CD14-positive monocyte (primary cell): ENCODE measurements at regions not wholly inside any gene's neighbourhood (a gene's known extent, or its start where the extent isn't known, plus 50 kb on each side); places are given as distances from the start of the nearest gene placed in this dataset.

Source experiments
- DNase-seq, 3 donors: peaks; one replicate each; pipeline ENCODE4 v3.0.0-alpha.2; 2011 to 2022
- H2AFZ ChIP-seq: 2 replicates; pipeline ENCODE4 v1.6.0; 2012; ENCODE audit warnings: mild to moderate bottlenecking, low read depth, low read length, inconsistent platforms; ENCODE audit not compliant: insufficient read depth, poor library complexity, severe bottlenecking
- H3K27ac ChIP-seq, 2 donors: 1 replicate in 1 of 2; 2 replicates in 1 of 2; pipeline ENCODE4 v1.5.1; 2012 to 2013; ENCODE audit warnings: low read length in 2 of 2, control low read depth in 1 of 2, inconsistent platforms in 1 of 2, low read depth in 1 of 2, mild to moderate bottlenecking in 1 of 2
- H3K27me3 ChIP-seq, 2 donors: one replicate each; pipeline versions ENCODE4 v1.6.0 to v1.6.1; 2011 to 2013; ENCODE audit warnings: low read length in 2 of 2; ENCODE audit not compliant: control insufficient read depth in 2 of 2, insufficient read depth in 2 of 2
- H3K36me3 ChIP-seq, 2 donors: replicated peaks in 1 of 2; 1 replicate in 1 of 2; 2 replicates in 1 of 2; pipeline versions ENCODE4 v1.5.1 to v1.6.1; 2012 to 2013; ENCODE audit warnings: low read length in 2 of 2, control low read depth in 1 of 2, inconsistent platforms in 1 of 2, mild to moderate bottlenecking in 1 of 2; ENCODE audit not compliant: insufficient read depth in 2 of 2, control insufficient read depth in 1 of 2
- H3K4me1 ChIP-seq, 2 donors: 1 replicate in 1 of 2; 2 replicates in 1 of 2; pipeline versions ENCODE4 v1.5.1 to v1.6.1; 2012 to 2013; ENCODE audit warnings: low read length in 2 of 2, control low read depth in 1 of 2, inconsistent platforms in 1 of 2, mild to moderate bottlenecking in 1 of 2, moderate library complexity in 1 of 2; ENCODE audit not compliant: insufficient read depth in 2 of 2, control insufficient read depth in 1 of 2
- H3K4me2 ChIP-seq: replicated peaks from 2 replicates; pipeline ENCODE3; 2012; ENCODE audit warnings: low read length, moderate library complexity, mild to moderate bottlenecking; ENCODE audit not compliant: poor library complexity, severe bottlenecking; ENCODE audit errors: extremely low read depth
- H3K4me3 ChIP-seq, 3 experiments: fragments of 200-600 bp in 1 of 3; sonication (generic) in 1 of 3; replicated peaks in 1 of 3; 1 replicate in 2 of 3; 2 replicates in 1 of 3; pipeline ENCODE4 v1.5.1; 2011 to 2013; ENCODE audit warnings: low read length in 3 of 3, mild to moderate bottlenecking in 3 of 3, control low read depth in 2 of 3, low read depth in 2 of 3, inconsistent platforms in 1 of 3, moderate library complexity in 1 of 3
- H3K79me2 ChIP-seq: 2 replicates; pipeline ENCODE4 v1.6.0; 2012; ENCODE audit warnings: mild to moderate bottlenecking, control low read depth, inconsistent platforms, low read length, moderate library complexity; ENCODE audit not compliant: insufficient read depth
- H3K9ac ChIP-seq: 2 replicates; pipeline ENCODE4 v1.6.0; 2017; ENCODE audit warnings: low read length, mild to moderate bottlenecking; ENCODE audit not compliant: insufficient read depth, poor library complexity, severe bottlenecking
- H3K9me3 ChIP-seq, 2 donors: replicated peaks in 1 of 2; 1 replicate in 1 of 2; 2 replicates in 1 of 2; pipeline versions ENCODE4 v1.5.1 to v1.6.1; 2012 to 2013; ENCODE audit warnings: low read length in 2 of 2, control low read depth in 1 of 2; ENCODE audit not compliant: control insufficient read depth in 1 of 2, insufficient read depth in 1 of 2
- H4K20me1 ChIP-seq: 2 replicates; pipeline ENCODE4 v1.6.0; 2012; ENCODE audit warnings: mild to moderate bottlenecking, low read length, control low read depth, moderate library complexity; ENCODE audit not compliant: insufficient read depth
- H3K27ac Mint-ChIP-seq, 7 donors: one replicate each; pipeline ENCODE4 v1.8.0; 2020; ENCODE audit warnings: mild to moderate bottlenecking in 7 of 7, mixed read lengths in 7 of 7, moderate library complexity in 6 of 7, inconsistent platforms in 2 of 7
- H3K27me3 Mint-ChIP-seq, 3 donors: one replicate each; pipeline ENCODE4 v1.8.0; 2021 to 2022; ENCODE audit warnings: low read depth in 3 of 3, mild to moderate bottlenecking in 3 of 3, mixed read lengths in 3 of 3, moderate library complexity in 3 of 3, inconsistent platforms in 1 of 3
- H3K36me3 Mint-ChIP-seq, 2 donors: one replicate each; pipeline ENCODE4 v1.8.0; 2020; ENCODE audit warnings: mixed read lengths in 2 of 2, inconsistent platforms in 1 of 2, mild to moderate bottlenecking in 1 of 2
- H3K4me1 Mint-ChIP-seq: one replicate; pipeline ENCODE4 v1.8.0; 2020; ENCODE audit warnings: mild to moderate bottlenecking, mixed read lengths
- H3K4me3 Mint-ChIP-seq, 2 donors: one replicate each; pipeline ENCODE4 v1.8.0; 2020; ENCODE audit warnings: mild to moderate bottlenecking in 2 of 2, mixed read lengths in 2 of 2, moderate library complexity in 1 of 2
- H3K9me3 Mint-ChIP-seq, 7 donors: one replicate each; pipeline ENCODE4 v1.8.0; 2020 to 2022; ENCODE audit warnings: mixed read lengths in 7 of 7, mild to moderate bottlenecking in 6 of 7, moderate library complexity in 6 of 7, inconsistent platforms in 2 of 7
- WGBS: methylation state at CpG from one replicate; pipeline ENCODE4 v1.1.5; 2013; ENCODE audit warnings: missing lambda C conversion rate; ENCODE audit not compliant: insufficient coverage; 5-methylcytosine and 5-hydroxymethylcytosine counted together
- intact Hi-C, 2 donors: fragments of 100-400 bp; cut with micrococcal nuclease; formaldehyde crosslinking; loops; one replicate each; pipeline versions ENCODE4 v1.15.0 to v1.15.1; 2023
- TF ChIP-seq, protein P1 (sequence below): fragments of 200-600 bp; IDR thresholded peaks from one replicate; pipeline ENCODE4 v1.8.0; 2022; ENCODE audit warnings: antibody characterized with exemption, mild to moderate bottlenecking

DNA sequence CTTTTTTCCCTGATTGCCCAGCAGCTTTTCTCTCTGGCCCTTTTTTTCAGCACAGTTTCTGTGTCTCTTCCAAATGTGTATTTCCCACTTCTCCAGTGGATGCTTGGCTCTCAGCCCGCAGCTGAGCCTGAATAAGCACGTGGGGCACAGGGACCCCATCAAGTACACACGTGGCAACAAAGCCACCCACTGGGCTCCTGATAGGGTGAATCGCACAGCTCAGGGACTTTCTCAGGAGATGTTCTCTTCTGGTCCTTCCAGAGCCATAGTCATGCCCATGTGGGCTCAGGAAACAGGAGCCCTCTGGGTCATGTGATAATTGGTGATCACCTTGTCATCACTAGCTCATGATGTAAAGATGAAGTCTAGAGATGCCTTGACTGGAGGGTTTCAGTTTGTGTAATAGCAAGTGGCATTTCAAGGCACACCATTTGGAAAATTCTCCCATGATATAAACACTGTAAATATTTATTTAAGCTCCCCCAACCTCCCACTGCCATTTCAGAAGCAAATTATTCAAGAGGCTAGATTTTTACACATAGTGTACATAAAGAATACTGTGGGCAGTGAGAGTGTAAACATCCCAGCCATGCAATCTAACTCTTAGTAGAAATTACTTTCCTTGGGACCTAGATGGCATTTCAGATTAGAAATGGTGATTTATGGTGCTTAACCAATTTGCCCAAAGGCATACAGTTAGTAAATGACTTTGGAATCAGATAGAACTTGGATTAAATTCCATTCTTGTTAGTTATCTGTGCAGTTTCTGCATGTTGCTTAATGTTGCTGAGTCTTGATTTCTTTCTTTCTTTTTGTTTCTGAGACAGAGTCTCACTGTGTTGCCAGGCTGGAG is 597.5 kb downstream of the SLC4A3 start:
- H3K4me1 Mint-ChIP-seq, result no peaks in the 10 kb centered on the region
- peaks cover 0 to 9% (median 3%) of the 10 kb centered on the region in 7 donors for H3K9me3 Mint-ChIP-seq
- no peak overlapping the region for H3K4me3 ChIP-seq
- no peak overlapping the region for H3K27ac Mint-ChIP-seq
- no peaks in the 10 kb centered on the region for H3K27me3 ChIP-seq
- 75% methylated on average over 4 of the region's 4 CpGs for WGBS
- no peak overlapping the region for H3K9ac ChIP-seq
- intact Hi-C loops, result no loop called here
- no peaks in the 10 kb centered on the region for H3K4me1 ChIP-seq
- no peaks in the 10 kb centered on the region for H3K27me3 Mint-ChIP-seq
- no peak overlapping the region for H2AFZ ChIP-seq
- no peaks in the 10 kb centered on the region for H3K79me2 ChIP-seq
- H4K20me1 ChIP-seq, result no peaks in the 10 kb centered on the region
- H3K27ac ChIP-seq, result no peak overlapping the region
- H3K4me2 ChIP-seq, result no peak overlapping the region
- H3K36me3 Mint-ChIP-seq, result no peaks in the 10 kb centered on the region
- TF ChIP-seq, protein P1, sequence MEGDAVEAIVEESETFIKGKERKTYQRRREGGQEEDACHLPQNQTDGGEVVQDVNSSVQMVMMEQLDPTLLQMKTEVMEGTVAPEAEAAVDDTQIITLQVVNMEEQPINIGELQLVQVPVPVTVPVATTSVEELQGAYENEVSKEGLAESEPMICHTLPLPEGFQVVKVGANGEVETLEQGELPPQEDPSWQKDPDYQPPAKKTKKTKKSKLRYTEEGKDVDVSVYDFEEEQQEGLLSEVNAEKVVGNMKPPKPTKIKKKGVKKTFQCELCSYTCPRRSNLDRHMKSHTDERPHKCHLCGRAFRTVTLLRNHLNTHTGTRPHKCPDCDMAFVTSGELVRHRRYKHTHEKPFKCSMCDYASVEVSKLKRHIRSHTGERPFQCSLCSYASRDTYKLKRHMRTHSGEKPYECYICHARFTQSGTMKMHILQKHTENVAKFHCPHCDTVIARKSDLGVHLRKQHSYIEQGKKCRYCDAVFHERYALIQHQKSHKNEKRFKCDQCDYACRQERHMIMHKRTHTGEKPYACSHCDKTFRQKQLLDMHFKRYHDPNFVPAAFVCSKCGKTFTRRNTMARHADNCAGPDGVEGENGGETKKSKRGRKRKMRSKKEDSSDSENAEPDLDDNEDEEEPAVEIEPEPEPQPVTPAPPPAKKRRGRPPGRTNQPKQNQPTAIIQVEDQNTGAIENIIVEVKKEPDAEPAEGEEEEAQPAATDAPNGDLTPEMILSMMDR, result no peak
- no peak for DNase-seq
- no peaks in the 10 kb centered on the region for H3K36me3 ChIP-seq
- no peak overlapping the region for H3K4me3 Mint-ChIP-seq
- H3K9me3 ChIP-seq, result no peaks in the 10 kb centered on the region

DNA sequence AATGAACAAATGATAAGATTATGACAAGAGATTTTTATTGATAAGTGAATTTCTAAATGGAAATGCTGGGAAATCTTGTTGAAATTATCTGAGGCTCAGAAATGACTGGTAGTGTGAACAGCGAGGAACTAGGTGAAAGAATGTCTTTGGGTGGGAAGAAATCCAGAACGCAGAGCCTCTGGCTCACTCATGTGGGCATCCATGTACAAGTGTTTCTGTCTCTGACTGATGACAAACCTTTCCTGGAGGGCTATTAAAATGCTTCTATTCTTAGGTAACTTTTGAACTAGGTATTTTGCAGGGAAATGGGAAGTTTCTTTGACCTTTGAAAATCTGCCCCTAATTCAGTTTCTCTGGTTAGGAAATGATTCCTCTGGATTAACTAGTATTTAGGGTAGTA is 598.6 kb downstream of the SLC4A3 start:
- intact Hi-C loops, result no loop called here
- no peaks in the 10 kb centered on the region for H3K4me1 Mint-ChIP-seq
- no peaks in the 10 kb centered on the region for H3K27me3 Mint-ChIP-seq

More for the DNA sequence above, 598.6 kb downstream of the SLC4A3 start:
- H3K4me2 ChIP-seq, result no peak overlapping the region
- H3K36me3 ChIP-seq, result no peaks in the 10 kb centered on the region
- H3K9me3 Mint-ChIP-seq, result peaks cover 0 to 9% (median 2%) of the 10 kb centered on the region in 7 donors
- no peak overlapping the region for H3K27ac Mint-ChIP-seq
- H3K9ac ChIP-seq, result no peak overlapping the region
- no peak overlapping the region for H2AFZ ChIP-seq
- no peak for DNase-seq
- no peaks in the 10 kb centered on the region for H3K27me3 ChIP-seq
- TF ChIP-seq, protein P1, result no peak
- 96% methylated on average over 2 of the region's 2 CpGs for WGBS
- no peaks in the 10 kb centered on the region for H3K9me3 ChIP-seq
- H3K4me1 ChIP-seq, result no peaks in the 10 kb centered on the region
- H3K4me3 Mint-ChIP-seq, result no peak overlapping the region
- no peaks in the 10 kb centered on the region for H3K36me3 Mint-ChIP-seq
- H3K4me3 ChIP-seq, result no peak overlapping the region
- no peaks in the 10 kb centered on the region for H4K20me1 ChIP-seq
- H3K79me2 ChIP-seq, result no peaks in the 10 kb centered on the region
- H3K27ac ChIP-seq, result no peak overlapping the region
